HG02623 (cell line): ENCODE measurements at regions not wholly inside any gene's neighbourhood (a gene's known extent, or its start where the extent isn't known, plus 50 kb on each side); places are given as distances from the start of the nearest gene placed in this dataset.

Experiments
- ATAC-seq: cut with Tn5 transposase; IDR thresholded peaks from one replicate; pipeline ENCODE4 v1.9.1; 2021; ENCODE audit warnings: moderate library complexity; ENCODE audit not compliant: unreplicated experiment

GRCh38 chrX:46306103-46306502 is 239.1 kb downstream of the ZNF674 start:
- no peak for ATAC-seq

GRCh38 chrX:46305431-46305830 is 239.8 kb downstream of the ZNF674 start:
- ATAC-seq = no peak

GRCh38 chrX:46301903-46302302 is 243.3 kb downstream of the ZNF674 start:
- ATAC-seq = no peak

- no peak for ATAC-seq
Observed at GRCh38 chrX:46298821-46299220, 246.4 kb downstream of the ZNF674 start.

GRCh38 chrX:46295963-46296362 is 249.3 kb downstream of the ZNF674 start:
- ATAC-seq = no peak

- ATAC-seq = no peak
Observed at GRCh38 chrX:46294234-46294633, 251.0 kb downstream of the ZNF674 start.

GRCh38 chrX:46279925-46280313 is 265.3 kb downstream of the ZNF674 start:
- ATAC-seq = no peak

GRCh38 chrX:46279214-46279924 is 265.9 kb downstream of the ZNF674 start:
- no peak for ATAC-seq

- no peak for ATAC-seq
Observed at GRCh38 chrX:46278572-46278971, 266.6 kb downstream of the ZNF674 start.

- ATAC-seq = no peak
Observed at GRCh38 chrX:46268412-46268811, 276.8 kb downstream of the ZNF674 start.

- no peak for ATAC-seq
Observed at GRCh38 chrX:46263494-46263893, 281.7 kb downstream of the ZNF674 start.

- ATAC-seq = no peak
Observed at GRCh38 chrX:46262304-46262703, 282.9 kb downstream of the ZNF674 start.

GRCh38 chrX:46260499-46260898 is 284.7 kb downstream of the ZNF674 start:
- no peak for ATAC-seq

- no peak for ATAC-seq
Observed at GRCh38 chrX:46258356-46258755, 286.9 kb downstream of the ZNF674 start.

- ATAC-seq = no peak
Observed at GRCh38 chrX:46257451-46257879, 287.8 kb downstream of the ZNF674 start.

GRCh38 chrX:46256875-46257274 is 288.3 kb downstream of the ZNF674 start:
- no peak for ATAC-seq

GRCh38 chrX:46255046-46255445 is 290.2 kb downstream of the ZNF674 start:
- no peak for ATAC-seq

- ATAC-seq = no peak
Observed at GRCh38 chrX:46254641-46255040, 290.6 kb downstream of the ZNF674 start.

GRCh38 chrX:46251755-46252154 is 293.5 kb downstream of the ZNF674 start:
- ATAC-seq = no peak

- ATAC-seq = no peak
Observed at GRCh38 chrX:46250151-46250550, 295.1 kb downstream of the ZNF674 start.

- no peak for ATAC-seq
Observed at GRCh38 chrX:46247456-46247855, 297.8 kb downstream of the ZNF674 start.

- no peak for ATAC-seq
Observed at GRCh38 chrX:46244451-46244850, 300.8 kb downstream of the ZNF674 start.

GRCh38 chrX:46236411-46236810 is 308.8 kb downstream of the ZNF674 start:
- no peak for ATAC-seq
